NOMO-1 treated with dmso at 0.1 percent for 144 hours (cell line): ENCODE measurements at regions not wholly inside any gene's neighbourhood (a gene's known extent, or its start where the extent isn't known, plus 50 kb on each side); places are given as distances from the start of the nearest gene placed in this dataset.

ENCODE experiments used
- DNase-seq: peaks from one replicate; lab custom pipeline; 2025; ENCODE audit not compliant: unreplicated experiment; lab: John Stamatoyannopoulos, UW

DNA sequence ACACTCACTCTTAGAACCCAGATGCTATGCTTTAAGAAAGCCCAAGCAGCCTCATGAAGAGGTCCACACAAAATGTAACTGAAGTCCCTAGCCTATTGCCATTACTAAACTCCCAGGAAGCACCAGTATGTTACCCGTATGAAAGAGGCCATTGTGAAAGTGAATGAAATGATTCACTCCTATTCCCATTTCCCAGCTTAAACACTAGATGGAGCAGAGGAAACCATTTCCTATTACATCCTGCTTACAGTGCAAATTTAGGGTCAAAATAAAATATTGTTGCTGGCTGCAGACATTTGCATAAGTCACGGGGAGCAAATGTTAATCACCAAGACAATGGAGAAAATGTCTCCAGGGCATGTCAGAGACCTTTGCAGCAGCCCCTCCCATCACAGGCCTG lies 989.7 kb upstream of the CRIM1 start:
- no peak for DNase-seq

GRCh38 chr2:35356332-35356731 lies 999.2 kb upstream of the CRIM1 start:
- DNase-seq: no peak

DNA sequence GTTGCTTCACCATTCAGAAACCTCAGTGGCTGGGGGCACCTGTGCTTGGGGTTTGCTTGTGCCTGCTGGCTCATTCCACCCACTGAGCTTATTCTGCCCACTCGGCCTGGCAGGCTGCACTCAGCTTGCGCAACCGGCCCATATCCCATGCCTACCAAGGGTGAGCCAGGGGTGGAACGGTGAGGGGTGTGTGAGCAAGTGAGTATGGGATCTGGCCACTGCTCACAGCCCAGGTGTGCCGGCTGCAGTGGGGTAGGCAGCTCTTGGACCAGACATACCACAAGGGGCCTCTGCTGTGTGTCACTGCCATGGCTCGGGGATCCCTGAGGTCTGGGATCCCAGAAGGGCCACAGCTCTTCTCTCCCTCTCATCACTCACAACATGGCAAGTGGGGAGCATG lies 1000.5 kb upstream of the CRIM1 start:
- no peak for DNase-seq

- no peak for DNase-seq
These were observed 1008.0 kb upstream of the CRIM1 start for GRCh38 chr2:35347561-35347960.

DNA sequence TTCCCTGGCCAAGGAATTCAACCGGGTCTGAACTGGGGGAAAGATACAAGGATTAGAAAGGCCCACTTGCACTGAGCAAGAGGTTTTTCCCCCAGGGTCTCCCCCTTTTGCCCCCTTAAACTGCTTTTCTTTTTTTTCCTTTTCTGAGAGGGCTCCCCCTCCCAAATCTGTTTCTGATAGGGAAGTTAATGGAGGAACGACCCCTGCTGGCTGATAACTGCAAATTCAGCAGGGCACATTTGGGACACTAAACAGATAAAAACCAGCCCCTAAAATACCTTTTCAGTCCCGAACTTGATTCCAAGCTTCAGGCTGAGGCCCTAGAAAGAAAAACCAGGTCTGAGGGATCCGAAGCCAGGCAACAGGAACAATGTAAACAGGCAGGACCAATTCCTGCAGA lies 1012.4 kb upstream of the CRIM1 start:
- no peak for DNase-seq

GRCh38 chr2:35339211-35339610 lies 1016.4 kb upstream of the CRIM1 start:
- no peak for DNase-seq

- DNase-seq: no peak
These were observed 1017.7 kb upstream of the CRIM1 start for GRCh38 chr2:35337922-35338321.

- no peak for DNase-seq
These were observed 1041.5 kb upstream of the CRIM1 start for GRCh38 chr2:35314049-35314448.

DNA sequence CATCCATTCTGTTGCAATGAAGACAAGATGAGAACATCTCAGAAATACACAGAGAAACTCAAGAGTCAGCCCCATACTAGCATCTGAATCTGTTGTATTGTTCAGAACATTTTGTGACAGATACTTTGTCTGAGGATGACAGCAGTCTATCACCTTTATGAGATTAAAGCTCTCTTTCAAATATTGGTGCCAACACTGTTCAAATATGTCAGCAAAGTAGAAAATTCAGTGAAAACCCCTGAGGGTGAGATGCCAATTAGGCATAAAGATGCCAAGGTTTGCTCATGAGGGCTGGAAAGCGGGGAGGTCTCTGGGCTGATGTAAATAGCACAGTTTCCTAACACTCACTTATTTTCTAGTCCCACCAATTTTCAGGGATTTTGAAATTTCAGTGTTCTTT lies 1054.2 kb upstream of the CRIM1 start:
- DNase-seq: no peak

DNA sequence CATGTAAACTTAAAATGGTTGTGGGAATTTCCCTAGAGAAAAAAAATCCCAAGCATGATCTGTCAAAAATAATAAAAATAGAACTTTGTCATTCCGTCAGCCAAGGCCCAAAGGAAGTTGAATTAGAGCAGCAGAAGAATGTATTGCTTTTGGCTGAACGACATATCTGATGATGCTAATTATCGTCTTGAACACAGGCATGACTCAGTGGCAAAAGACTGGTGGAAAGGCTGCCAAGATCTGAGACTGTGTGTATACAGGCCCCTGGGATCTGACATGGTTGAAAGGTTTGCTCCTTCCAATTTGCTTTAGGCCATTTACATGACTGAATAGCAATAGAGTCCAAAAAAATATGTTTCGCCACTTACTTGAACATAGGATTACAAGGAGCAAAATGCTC lies 1057.1 kb upstream of the CRIM1 start:
- no peak for DNase-seq

DNA sequence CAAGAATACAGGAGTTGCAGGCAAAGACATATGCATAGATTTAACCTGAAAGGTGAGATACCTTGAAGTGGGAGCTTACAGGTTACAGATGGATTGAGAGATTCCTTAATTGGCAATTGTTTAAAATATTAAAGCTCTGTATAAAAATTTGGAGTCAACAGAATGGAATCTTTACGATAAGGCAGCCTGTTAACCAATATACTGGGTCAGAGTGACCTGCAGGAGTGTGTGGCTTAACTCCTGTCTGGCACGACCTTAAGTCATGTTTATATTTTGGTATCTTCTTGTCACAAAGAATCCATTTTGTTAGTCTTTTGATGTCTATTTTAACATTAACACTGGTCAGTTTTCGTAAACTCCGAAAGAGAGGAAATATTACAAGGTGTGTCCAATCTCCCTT lies 1058.2 kb upstream of the CRIM1 start:
- DNase-seq: no peak

DNA sequence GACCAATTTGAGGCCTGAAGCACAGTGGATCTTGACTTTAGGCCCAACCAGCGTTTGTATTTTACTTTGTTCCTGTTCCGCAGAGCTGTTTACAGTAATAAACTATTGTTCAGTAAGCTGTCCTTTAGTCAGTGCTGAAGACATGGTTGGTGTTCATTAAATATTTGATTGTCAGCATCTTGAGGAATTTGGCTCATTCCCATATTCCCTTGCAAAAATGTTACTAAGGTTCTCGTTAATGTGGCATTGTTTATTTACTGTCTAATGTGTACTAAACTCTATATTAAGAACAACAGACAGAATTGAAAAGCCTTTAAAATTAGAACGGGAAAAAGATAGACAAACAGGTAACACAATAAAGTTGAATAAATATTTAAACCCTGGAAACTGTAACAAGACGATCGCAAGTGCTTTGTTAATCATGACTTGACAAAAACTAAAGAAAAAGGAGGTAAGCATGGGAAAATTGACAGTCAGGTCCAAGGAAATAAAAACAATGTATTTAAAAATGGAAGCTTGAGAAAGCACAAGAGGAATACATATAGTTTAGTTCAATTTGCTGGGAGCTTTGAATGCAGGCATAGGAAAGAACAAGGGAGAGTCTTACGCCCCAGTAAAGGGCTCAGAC lies 1060.8 kb upstream of the CRIM1 start:
- DNase-seq: no peak

GRCh38 chr2:35293261-35293660 lies 1062.3 kb upstream of the CRIM1 start:
- DNase-seq: no peak

DNA sequence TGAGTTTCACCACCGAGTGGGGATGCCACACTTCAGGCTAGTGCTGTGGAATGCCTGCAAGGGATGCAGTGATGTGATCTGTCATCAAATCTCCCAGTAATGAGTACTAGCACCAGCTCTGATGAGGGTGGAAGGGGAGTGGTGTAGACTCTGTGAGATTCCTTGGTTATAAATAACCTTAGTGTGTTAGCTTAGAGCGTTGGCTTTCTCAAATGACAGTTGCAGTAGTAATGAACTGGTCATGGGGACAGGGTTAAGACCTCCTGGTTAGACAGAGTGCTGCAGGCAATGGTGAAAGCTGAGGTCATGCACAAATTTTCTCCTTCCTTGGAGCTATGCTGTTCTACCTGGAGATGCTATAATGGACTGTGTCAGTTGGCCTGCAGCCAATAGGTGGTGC lies 1063.4 kb upstream of the CRIM1 start:
- no peak for DNase-seq

GRCh38 chr2:35281702-35282101 lies 1073.9 kb upstream of the CRIM1 start:
- no peak for DNase-seq

DNA sequence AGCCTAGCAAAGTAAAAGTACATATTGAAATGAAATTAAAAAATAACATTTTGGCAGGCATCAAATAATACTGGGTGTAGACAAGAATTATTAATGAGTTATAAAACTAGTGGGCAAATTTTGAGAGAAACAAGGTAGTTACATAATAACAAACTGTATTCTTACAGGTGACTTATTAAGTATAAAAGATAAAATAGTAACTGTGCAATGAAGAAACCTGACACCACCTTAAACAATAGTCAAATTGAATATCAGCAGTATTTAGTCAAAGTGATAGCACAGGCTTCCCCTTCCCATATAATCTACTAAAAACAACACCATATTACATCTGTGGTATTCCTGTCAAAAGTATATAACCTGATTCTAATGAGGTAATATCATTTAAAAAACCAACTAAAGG lies 1099.8 kb upstream of the CRIM1 start:
- DNase-seq: no peak

GRCh38 chr2:35251156-35251555 lies 1104.4 kb upstream of the CRIM1 start:
- DNase-seq: no peak

- DNase-seq: no peak
These were observed 1108.9 kb upstream of the CRIM1 start for GRCh38 chr2:35246702-35247101.

DNA sequence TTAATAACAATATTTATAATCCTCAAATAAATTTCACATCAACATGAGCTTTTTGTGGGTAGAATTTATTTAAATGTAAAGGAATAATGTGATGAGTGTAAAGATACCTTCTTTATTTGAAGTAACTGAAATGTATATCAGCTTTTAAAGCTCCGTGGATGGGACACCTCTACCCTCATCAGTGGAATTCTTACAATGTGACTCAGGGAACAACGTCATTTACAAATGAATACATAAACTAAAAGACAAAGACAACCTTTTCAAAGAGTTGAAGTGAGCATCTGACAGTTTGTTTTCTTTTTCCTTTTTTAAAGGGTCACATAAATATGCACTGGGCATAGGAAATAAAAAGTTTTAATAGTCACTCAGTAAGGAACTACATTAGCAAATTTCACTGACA lies 1127.0 kb upstream of the CRIM1 start:
- no peak for DNase-seq

GRCh38 chr2:35220461-35220860 lies 1135.1 kb upstream of the CRIM1 start:
- no peak for DNase-seq

GRCh38 chr2:35204881-35205280 lies 1150.7 kb upstream of the CRIM1 start:
- DNase-seq: no peak

- DNase-seq: no peak
These were observed 1151.3 kb upstream of the CRIM1 start for GRCh38 chr2:35204323-35204722.

DNA sequence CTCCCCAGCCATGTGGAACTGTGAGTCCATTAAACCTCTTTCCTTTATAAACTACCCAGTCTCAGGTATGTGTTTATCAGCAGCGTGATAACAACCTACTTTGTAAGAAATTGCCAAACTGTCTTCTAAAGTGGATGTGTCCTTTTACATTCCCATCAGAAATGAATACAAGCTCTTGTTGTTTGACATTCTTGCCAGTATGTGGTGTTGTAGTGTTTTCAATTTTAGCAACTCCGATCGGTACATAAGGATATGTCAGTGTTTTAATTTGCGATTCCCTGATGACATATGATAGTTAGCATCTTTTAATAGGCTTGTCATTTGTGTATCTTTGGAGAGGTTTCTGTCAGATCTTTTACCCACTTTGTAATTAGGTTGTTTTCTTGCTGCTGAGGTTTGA lies 1156.3 kb upstream of the CRIM1 start:
- DNase-seq: no peak
